Ishikawa (cell line): ENCODE measurements at regions not wholly inside any gene's neighbourhood (a gene's known extent, or its start where the extent isn't known, plus 50 kb on each side); places are given as distances from the start of the nearest gene placed in this dataset.

ENCODE experiments used
- CEBPB ChIP-seq: IDR thresholded peaks from 2 replicates; pipeline ENCODE4 v1.6.1; 2012
- CREB1 ChIP-seq: IDR thresholded peaks from 2 replicates; pipeline ENCODE4 v1.6.1; 2012; ENCODE audit warnings: low read depth
- EGR1 ChIP-seq: IDR thresholded peaks from 2 replicates; pipeline ENCODE4 v1.6.1; 2012
- EP300 ChIP-seq: IDR thresholded peaks from 2 replicates; pipeline ENCODE4 v1.6.1; 2012; ENCODE audit warnings: borderline replicate concordance
- FOXM1 ChIP-seq: IDR thresholded peaks from 2 replicates; pipeline ENCODE4 v1.6.1; 2012; ENCODE audit warnings: low read depth, borderline replicate concordance
- NFIC ChIP-seq: IDR thresholded peaks from 2 replicates; pipeline ENCODE4 v1.6.1; 2012
- RAD21 ChIP-seq: IDR thresholded peaks from 2 replicates; pipeline ENCODE4 v1.6.1; 2012; ENCODE audit warnings: low read depth
- TAF1 ChIP-seq: IDR thresholded peaks from 2 replicates; pipeline ENCODE4 v1.6.1; 2012; ENCODE audit warnings: low read depth, mild to moderate bottlenecking
- TCF12 ChIP-seq: IDR thresholded peaks from 2 replicates; pipeline ENCODE4 v1.6.1; 2012; ENCODE audit warnings: low read depth
- TEAD4 ChIP-seq: IDR thresholded peaks from 2 replicates; pipeline ENCODE4 v1.6.1; 2012
- YY1 ChIP-seq: IDR thresholded peaks from 2 replicates; pipeline ENCODE4 v1.6.1; 2012; ENCODE audit warnings: low read depth
- ZBTB7A ChIP-seq: IDR thresholded peaks from 2 replicates; pipeline ENCODE4 v1.6.1; 2012; ENCODE audit warnings: low read depth
- TF ChIP-seq, protein P1 (sequence below): IDR thresholded peaks from 2 replicates; pipeline ENCODE4 v1.6.1; 2012; ENCODE audit warnings: low read depth, mild to moderate bottlenecking
- TF ChIP-seq, protein P2 (sequence below): IDR thresholded peaks from 2 replicates; pipeline ENCODE4 v1.6.1; 2012
- TF ChIP-seq, protein P3 (sequence below): IDR thresholded peaks from 2 replicates; pipeline ENCODE4 v1.6.1; 2012

DNA sequence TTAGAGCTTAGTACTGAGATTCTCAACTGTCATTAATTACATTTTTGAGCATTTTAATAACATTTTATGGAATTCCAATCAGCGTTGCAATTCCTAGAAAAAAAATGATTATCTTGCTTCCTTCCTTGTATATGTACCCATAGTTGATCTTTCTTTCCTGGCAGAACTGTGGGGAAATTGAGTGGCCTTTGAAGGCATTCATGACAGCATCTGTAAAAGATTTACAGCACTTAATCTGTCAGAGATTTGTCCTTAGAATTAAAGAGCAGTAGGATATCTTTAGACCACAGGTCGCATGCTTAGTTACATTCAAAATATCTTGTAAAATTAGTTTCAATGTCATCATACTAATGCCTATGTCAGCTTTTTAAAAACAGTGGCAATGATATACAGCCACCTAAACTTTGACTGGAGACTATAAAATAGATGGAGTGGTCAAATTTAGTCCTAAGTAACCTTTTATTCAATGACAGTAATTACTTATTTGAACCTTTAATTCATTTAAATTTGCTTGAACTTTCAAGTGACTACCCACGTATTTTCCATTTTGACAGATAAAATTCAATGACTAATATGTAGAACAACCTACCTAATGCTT lies 692.0 kb downstream of the NCAM2 start:
- TF ChIP-seq FOXM1 = no peak
- no peak for TF ChIP-seq RAD21
- no peak for TF ChIP-seq EGR1
- TF ChIP-seq NFIC = no peak
- TF ChIP-seq, protein P1, sequence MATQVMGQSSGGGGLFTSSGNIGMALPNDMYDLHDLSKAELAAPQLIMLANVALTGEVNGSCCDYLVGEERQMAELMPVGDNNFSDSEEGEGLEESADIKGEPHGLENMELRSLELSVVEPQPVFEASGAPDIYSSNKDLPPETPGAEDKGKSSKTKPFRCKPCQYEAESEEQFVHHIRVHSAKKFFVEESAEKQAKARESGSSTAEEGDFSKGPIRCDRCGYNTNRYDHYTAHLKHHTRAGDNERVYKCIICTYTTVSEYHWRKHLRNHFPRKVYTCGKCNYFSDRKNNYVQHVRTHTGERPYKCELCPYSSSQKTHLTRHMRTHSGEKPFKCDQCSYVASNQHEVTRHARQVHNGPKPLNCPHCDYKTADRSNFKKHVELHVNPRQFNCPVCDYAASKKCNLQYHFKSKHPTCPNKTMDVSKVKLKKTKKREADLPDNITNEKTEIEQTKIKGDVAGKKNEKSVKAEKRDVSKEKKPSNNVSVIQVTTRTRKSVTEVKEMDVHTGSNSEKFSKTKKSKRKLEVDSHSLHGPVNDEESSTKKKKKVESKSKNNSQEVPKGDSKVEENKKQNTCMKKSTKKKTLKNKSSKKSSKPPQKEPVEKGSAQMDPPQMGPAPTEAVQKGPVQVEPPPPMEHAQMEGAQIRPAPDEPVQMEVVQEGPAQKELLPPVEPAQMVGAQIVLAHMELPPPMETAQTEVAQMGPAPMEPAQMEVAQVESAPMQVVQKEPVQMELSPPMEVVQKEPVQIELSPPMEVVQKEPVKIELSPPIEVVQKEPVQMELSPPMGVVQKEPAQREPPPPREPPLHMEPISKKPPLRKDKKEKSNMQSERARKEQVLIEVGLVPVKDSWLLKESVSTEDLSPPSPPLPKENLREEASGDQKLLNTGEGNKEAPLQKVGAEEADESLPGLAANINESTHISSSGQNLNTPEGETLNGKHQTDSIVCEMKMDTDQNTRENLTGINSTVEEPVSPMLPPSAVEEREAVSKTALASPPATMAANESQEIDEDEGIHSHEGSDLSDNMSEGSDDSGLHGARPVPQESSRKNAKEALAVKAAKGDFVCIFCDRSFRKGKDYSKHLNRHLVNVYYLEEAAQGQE = no peak
- TF ChIP-seq CEBPB = no peak
- no peak for TF ChIP-seq CREB1

DNA sequence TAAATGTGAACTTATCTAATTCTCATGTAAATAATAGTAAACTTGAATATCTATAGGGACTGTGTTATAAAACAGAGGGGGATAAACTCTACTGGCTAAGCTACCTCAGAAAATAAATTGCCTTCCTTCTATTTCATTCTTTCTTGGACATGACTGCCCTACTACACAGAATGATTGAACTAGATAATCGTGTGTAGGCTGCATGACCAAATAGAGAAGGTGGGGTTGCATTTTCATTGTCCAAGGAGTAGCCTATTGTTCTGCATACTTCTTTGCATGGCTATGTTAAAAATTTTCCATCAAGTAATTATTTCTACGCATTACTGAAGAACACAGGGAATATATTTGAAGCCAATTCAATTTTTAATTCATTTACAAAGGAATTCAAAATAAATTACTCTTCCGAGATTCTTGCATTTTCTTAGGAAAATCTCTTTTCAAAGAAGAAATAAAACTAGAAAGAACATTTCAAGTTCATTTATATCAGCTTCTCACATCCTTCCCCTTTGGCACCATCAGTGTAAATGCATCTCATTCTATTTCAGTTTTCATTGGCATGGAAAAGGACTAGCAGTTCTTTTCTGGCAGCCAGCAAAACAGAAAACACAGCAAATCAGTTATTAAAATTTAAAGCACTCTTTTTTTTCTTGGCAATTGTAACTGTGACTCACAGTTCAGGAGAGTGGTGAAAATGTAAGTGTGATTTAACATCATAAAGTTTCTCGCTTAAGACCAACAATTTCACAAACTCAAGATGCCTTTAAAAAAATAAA lies 714.7 kb downstream of the NCAM2 start:
- TF ChIP-seq EGR1 = no peak
- no peak for TF ChIP-seq CREB1
- TF ChIP-seq, protein P2, sequence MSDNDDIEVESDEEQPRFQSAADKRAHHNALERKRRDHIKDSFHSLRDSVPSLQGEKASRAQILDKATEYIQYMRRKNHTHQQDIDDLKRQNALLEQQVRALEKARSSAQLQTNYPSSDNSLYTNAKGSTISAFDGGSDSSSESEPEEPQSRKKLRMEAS = no peak
- no peak for TF ChIP-seq FOXM1
- no peak for TF ChIP-seq EP300
- TF ChIP-seq TCF12 = no peak

DNA sequence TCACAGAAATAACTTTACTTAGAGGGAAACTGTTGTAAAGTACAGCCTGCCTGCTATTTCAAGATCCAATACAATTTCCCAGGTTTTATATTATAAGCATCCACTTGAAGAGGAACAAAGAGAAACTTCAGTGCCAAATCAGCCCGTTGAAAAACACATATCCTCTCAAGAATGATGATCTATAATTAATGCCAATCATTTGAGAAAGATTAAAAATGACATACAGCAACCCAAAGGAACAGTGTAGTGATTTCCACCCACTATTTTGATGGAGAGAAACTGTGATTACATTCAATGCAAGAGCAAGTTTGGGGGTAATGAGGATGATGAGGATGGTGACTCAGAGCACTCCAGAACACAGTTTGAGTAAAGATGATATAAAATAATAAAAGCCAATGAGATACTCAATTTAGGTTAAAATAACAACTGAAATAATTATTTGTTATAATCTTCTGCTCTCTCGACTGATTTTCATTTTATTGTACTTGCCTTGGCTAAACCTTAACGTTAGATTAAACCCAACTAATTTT lies 715.5 kb downstream of the NCAM2 start:
- TF ChIP-seq CEBPB (no peak), EGR1 (no peak), CREB1 (no peak), NFIC (no peak), TEAD4 (no peak), TAF1 (no peak), EP300 (no peak), FOXM1 (no peak), RAD21 (no peak), TCF12 (no peak), YY1 (no peak), ZBTB7A (no peak)
- TF ChIP-seq, protein P3, sequence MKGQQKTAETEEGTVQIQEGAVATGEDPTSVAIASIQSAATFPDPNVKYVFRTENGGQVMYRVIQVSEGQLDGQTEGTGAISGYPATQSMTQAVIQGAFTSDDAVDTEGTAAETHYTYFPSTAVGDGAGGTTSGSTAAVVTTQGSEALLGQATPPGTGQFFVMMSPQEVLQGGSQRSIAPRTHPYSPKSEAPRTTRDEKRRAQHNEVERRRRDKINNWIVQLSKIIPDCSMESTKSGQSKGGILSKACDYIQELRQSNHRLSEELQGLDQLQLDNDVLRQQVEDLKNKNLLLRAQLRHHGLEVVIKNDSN = no peak
- TF ChIP-seq, protein P2 = no peak
- TF ChIP-seq, protein P1 = no peak

DNA sequence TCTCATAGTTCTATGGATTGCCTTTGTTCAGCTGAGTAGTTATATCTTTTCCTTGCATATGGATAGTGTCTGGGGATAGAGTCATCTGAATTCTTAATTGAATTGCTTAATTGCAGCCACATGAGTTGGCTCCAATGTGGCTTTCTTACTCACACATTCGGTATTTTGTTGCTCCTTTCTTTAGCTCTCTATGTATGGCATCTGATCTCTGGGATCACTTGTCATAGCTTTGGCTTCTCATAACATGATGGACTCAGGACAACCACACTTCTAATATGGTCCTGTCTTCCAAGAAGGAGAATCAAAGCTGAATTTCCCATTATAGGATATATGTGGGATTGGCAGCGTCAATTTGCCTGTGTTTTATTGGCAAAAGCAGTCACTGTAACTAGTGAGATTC lies 716.2 kb downstream of the NCAM2 start:
- TF ChIP-seq NFIC = no peak
- no peak for TF ChIP-seq YY1
- no peak for TF ChIP-seq ZBTB7A
- TF ChIP-seq TCF12 = no peak
- TF ChIP-seq TAF1 = no peak
- TF ChIP-seq TEAD4 = no peak
- TF ChIP-seq, protein P3 = no peak
- TF ChIP-seq, protein P1 = no peak
- TF ChIP-seq FOXM1 = no peak
- TF ChIP-seq, protein P2 = no peak
- no peak for TF ChIP-seq CREB1
